GM23338 (cell line): ENCODE measurements at regions not wholly inside any gene's neighbourhood (a gene's known extent, or its start where the extent isn't known, plus 50 kb on each side); places are given as distances from the start of the nearest gene placed in this dataset.

Source experiments
- ATAC-seq: fragments of 200-7000 bp; cut with Tn5 transposase; 3 replicates; pipeline ENCODE4 v1.9.1; 2020
- DNase-seq: peaks from one replicate; pipeline ENCODE4 v3.0.0-alpha.2; 2015; ENCODE audit warnings: low spot score
- H2AFZ ChIP-seq: fragments of 200-600 bp; sonication (generic); 2 replicates; pipeline ENCODE4 v1.8.0; 2016; ENCODE audit warnings: antibody characterized with exemption, mild to moderate bottlenecking, moderate library complexity
- H3F3A ChIP-seq: fragments of 200-600 bp; sonication (generic); replicated peaks from 2 replicates; pipeline ENCODE4 v1.8.0; 2017; ENCODE audit warnings: antibody characterized with exemption, mixed run types, low read depth
- H3K27ac ChIP-seq: fragments of 200-600 bp; sonication (generic); 2 replicates; pipeline ENCODE4 v1.6.1; 2016; ENCODE audit warnings: low read depth
- H3K27me3 ChIP-seq: fragments of 200-600 bp; sonication (generic); 2 replicates; pipeline ENCODE4 v1.8.0; 2016; ENCODE audit warnings: mild to moderate bottlenecking, mixed run types, moderate library complexity; ENCODE audit not compliant: insufficient read depth
- H3K36me3 ChIP-seq: fragments of 200-600 bp; sonication (generic); 2 replicates; pipeline ENCODE4 v1.8.0; 2016; ENCODE audit warnings: mild to moderate bottlenecking; ENCODE audit not compliant: insufficient read depth
- H3K4me1 ChIP-seq: fragments of 200-600 bp; sonication (generic); 2 replicates; pipeline ENCODE4 v1.8.0; 2016; ENCODE audit warnings: mild to moderate bottlenecking, moderate library complexity; ENCODE audit not compliant: insufficient read depth
- H3K4me2 ChIP-seq: fragments of 200-600 bp; sonication (generic); 2 replicates; pipeline ENCODE4 v1.7.1; 2017; ENCODE audit warnings: mixed run types
- H3K4me3 ChIP-seq: fragments of 200-600 bp; sonication (generic); 2 replicates; pipeline ENCODE4 v1.6.1; 2016; ENCODE audit warnings: mixed run types
- H3K79me2 ChIP-seq: fragments of 200-600 bp; sonication (generic); replicated peaks from 2 replicates; pipeline ENCODE4 v1.8.0; 2017; ENCODE audit warnings: mild to moderate bottlenecking; ENCODE audit not compliant: insufficient read depth
- H3K9me2 ChIP-seq: fragments of 200-600 bp; sonication (generic); 2 replicates; pipeline ENCODE4 v1.8.0; 2017; ENCODE audit not compliant: insufficient read depth
- H4K20me1 ChIP-seq: fragments of 200-600 bp; sonication (generic); replicated peaks from 2 replicates; pipeline ENCODE4 v1.8.0; 2017; ENCODE audit warnings: mild to moderate bottlenecking; ENCODE audit not compliant: insufficient read depth
- H3K27ac Mint-ChIP-seq: 2 replicates; pipeline ENCODE4 v1.8.0; 2020; ENCODE audit warnings: inconsistent platforms, mild to moderate bottlenecking, moderate library complexity, mixed read lengths
- H3K27me3 Mint-ChIP-seq: 3 replicates; pipeline ENCODE4 v1.8.0; 2022; ENCODE audit warnings: low read depth, mild to moderate bottlenecking, moderate library complexity, mixed read lengths, inconsistent platforms; ENCODE audit not compliant: insufficient read depth, poor library complexity
- H3K36me3 Mint-ChIP-seq: 3 replicates; pipeline ENCODE4 v1.8.0; 2021; ENCODE audit warnings: low read depth, mild to moderate bottlenecking, inconsistent platforms, moderate library complexity, mixed read lengths
- H3K4me1 Mint-ChIP-seq: 3 replicates; pipeline ENCODE4 v1.8.0; 2020; ENCODE audit warnings: mild to moderate bottlenecking, inconsistent platforms, mixed read lengths
- H3K4me3 Mint-ChIP-seq: 3 replicates; pipeline ENCODE4 v1.8.0; 2021; ENCODE audit warnings: moderate library complexity, mild to moderate bottlenecking, inconsistent platforms, mixed read lengths
- H3K9me3 Mint-ChIP-seq: 3 replicates; pipeline ENCODE4 v1.8.0; 2020; ENCODE audit warnings: moderate library complexity, mild to moderate bottlenecking, inconsistent platforms, mixed read lengths
- EZH2 ChIP-seq: fragments of 200-600 bp; sonication (generic); IDR thresholded peaks from one replicate; pipeline ENCODE4 v1.8.0; 2017; ENCODE audit warnings: antibody characterized with exemption, mild to moderate bottlenecking, low read depth; ENCODE audit not compliant: unreplicated experiment
- EZH2phosphoT487 ChIP-seq: fragments of 200-600 bp; sonication (generic); IDR thresholded peaks from one replicate; pipeline ENCODE4 v1.8.1; 2018; ENCODE audit warnings: antibody characterized with exemption; ENCODE audit not compliant: unreplicated experiment
- POLR2AphosphoS5 ChIP-seq: IDR thresholded peaks from 2 replicates; pipeline ENCODE4 v1.6.1; 2016; ENCODE audit warnings: antibody characterized with exemption, low read depth
- TF ChIP-seq, protein P1 (sequence below), 2 experiments: fragments of 200-600 bp in 1 of 2; sonication (generic) in 1 of 2; conservative IDR thresholded peaks; 2 replicates each; pipeline versions ENCODE4 v1.5.1 to v1.6.1; 2016 to 2017; ENCODE audit warnings: antibody characterized with exemption in 2 of 2, low read depth in 2 of 2, mild to moderate bottlenecking in 2 of 2, moderate library complexity in 1 of 2
- TF ChIP-seq, protein P2 (sequence below): IDR thresholded peaks from one replicate; pipeline ENCODE4 v1.6.1; 2018; ENCODE audit warnings: antibody characterized with exemption; ENCODE audit not compliant: unreplicated experiment
- TF ChIP-seq, protein P3 (sequence below): fragments of 250-450 bp; sonication (Bioruptor Pico); IDR thresholded peaks from 2 replicates; pipeline ENCODE4 v1.5.0; 2020; ENCODE audit warnings: mild to moderate bottlenecking, moderate library complexity

DNA sequence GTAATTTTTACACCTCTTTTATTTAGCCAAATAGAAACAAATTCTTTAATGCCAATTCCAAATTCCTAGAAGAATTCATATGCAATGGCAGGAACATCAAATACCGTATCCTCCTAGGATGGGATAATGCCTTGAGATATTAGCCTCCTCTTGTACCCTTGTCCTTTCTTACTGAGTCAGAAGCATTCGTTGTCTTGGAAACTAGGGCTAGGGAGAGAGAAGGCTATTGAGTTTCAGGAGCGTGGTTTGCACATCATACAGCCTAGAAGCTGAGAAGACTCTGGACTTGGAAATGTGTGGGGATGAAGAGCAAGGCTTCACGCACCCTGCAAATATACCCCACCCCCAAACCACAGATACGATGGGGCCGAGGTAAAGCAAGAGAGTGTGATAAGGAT lies 300.7 kb downstream of the SP3 start:
- H4K20me1 ChIP-seq: no peaks in the 10 kb centered on the region
- no peaks in the 10 kb centered on the region for H3K27me3 ChIP-seq
- DNase-seq: no peak
- no peaks in the 10 kb centered on the region for H3K36me3 ChIP-seq
- no peak overlapping the region for H3K4me3 ChIP-seq
- H3F3A ChIP-seq: no peaks in the 10 kb centered on the region
- H3K27ac Mint-ChIP-seq: no peak overlapping the region
- H3K36me3 Mint-ChIP-seq: no peaks in the 10 kb centered on the region
- TF ChIP-seq, protein P1, sequence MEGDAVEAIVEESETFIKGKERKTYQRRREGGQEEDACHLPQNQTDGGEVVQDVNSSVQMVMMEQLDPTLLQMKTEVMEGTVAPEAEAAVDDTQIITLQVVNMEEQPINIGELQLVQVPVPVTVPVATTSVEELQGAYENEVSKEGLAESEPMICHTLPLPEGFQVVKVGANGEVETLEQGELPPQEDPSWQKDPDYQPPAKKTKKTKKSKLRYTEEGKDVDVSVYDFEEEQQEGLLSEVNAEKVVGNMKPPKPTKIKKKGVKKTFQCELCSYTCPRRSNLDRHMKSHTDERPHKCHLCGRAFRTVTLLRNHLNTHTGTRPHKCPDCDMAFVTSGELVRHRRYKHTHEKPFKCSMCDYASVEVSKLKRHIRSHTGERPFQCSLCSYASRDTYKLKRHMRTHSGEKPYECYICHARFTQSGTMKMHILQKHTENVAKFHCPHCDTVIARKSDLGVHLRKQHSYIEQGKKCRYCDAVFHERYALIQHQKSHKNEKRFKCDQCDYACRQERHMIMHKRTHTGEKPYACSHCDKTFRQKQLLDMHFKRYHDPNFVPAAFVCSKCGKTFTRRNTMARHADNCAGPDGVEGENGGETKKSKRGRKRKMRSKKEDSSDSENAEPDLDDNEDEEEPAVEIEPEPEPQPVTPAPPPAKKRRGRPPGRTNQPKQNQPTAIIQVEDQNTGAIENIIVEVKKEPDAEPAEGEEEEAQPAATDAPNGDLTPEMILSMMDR (conservative IDR thresholded peaks at IDR 0.05; ENCODE audit: low read depth in 2 of 2): no peak
- no peak for TF ChIP-seq EZH2phosphoT487
- TF ChIP-seq, protein P2, sequence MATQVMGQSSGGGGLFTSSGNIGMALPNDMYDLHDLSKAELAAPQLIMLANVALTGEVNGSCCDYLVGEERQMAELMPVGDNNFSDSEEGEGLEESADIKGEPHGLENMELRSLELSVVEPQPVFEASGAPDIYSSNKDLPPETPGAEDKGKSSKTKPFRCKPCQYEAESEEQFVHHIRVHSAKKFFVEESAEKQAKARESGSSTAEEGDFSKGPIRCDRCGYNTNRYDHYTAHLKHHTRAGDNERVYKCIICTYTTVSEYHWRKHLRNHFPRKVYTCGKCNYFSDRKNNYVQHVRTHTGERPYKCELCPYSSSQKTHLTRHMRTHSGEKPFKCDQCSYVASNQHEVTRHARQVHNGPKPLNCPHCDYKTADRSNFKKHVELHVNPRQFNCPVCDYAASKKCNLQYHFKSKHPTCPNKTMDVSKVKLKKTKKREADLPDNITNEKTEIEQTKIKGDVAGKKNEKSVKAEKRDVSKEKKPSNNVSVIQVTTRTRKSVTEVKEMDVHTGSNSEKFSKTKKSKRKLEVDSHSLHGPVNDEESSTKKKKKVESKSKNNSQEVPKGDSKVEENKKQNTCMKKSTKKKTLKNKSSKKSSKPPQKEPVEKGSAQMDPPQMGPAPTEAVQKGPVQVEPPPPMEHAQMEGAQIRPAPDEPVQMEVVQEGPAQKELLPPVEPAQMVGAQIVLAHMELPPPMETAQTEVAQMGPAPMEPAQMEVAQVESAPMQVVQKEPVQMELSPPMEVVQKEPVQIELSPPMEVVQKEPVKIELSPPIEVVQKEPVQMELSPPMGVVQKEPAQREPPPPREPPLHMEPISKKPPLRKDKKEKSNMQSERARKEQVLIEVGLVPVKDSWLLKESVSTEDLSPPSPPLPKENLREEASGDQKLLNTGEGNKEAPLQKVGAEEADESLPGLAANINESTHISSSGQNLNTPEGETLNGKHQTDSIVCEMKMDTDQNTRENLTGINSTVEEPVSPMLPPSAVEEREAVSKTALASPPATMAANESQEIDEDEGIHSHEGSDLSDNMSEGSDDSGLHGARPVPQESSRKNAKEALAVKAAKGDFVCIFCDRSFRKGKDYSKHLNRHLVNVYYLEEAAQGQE: no peak
- TF ChIP-seq POLR2AphosphoS5: no peak
- TF ChIP-seq, protein P3, sequence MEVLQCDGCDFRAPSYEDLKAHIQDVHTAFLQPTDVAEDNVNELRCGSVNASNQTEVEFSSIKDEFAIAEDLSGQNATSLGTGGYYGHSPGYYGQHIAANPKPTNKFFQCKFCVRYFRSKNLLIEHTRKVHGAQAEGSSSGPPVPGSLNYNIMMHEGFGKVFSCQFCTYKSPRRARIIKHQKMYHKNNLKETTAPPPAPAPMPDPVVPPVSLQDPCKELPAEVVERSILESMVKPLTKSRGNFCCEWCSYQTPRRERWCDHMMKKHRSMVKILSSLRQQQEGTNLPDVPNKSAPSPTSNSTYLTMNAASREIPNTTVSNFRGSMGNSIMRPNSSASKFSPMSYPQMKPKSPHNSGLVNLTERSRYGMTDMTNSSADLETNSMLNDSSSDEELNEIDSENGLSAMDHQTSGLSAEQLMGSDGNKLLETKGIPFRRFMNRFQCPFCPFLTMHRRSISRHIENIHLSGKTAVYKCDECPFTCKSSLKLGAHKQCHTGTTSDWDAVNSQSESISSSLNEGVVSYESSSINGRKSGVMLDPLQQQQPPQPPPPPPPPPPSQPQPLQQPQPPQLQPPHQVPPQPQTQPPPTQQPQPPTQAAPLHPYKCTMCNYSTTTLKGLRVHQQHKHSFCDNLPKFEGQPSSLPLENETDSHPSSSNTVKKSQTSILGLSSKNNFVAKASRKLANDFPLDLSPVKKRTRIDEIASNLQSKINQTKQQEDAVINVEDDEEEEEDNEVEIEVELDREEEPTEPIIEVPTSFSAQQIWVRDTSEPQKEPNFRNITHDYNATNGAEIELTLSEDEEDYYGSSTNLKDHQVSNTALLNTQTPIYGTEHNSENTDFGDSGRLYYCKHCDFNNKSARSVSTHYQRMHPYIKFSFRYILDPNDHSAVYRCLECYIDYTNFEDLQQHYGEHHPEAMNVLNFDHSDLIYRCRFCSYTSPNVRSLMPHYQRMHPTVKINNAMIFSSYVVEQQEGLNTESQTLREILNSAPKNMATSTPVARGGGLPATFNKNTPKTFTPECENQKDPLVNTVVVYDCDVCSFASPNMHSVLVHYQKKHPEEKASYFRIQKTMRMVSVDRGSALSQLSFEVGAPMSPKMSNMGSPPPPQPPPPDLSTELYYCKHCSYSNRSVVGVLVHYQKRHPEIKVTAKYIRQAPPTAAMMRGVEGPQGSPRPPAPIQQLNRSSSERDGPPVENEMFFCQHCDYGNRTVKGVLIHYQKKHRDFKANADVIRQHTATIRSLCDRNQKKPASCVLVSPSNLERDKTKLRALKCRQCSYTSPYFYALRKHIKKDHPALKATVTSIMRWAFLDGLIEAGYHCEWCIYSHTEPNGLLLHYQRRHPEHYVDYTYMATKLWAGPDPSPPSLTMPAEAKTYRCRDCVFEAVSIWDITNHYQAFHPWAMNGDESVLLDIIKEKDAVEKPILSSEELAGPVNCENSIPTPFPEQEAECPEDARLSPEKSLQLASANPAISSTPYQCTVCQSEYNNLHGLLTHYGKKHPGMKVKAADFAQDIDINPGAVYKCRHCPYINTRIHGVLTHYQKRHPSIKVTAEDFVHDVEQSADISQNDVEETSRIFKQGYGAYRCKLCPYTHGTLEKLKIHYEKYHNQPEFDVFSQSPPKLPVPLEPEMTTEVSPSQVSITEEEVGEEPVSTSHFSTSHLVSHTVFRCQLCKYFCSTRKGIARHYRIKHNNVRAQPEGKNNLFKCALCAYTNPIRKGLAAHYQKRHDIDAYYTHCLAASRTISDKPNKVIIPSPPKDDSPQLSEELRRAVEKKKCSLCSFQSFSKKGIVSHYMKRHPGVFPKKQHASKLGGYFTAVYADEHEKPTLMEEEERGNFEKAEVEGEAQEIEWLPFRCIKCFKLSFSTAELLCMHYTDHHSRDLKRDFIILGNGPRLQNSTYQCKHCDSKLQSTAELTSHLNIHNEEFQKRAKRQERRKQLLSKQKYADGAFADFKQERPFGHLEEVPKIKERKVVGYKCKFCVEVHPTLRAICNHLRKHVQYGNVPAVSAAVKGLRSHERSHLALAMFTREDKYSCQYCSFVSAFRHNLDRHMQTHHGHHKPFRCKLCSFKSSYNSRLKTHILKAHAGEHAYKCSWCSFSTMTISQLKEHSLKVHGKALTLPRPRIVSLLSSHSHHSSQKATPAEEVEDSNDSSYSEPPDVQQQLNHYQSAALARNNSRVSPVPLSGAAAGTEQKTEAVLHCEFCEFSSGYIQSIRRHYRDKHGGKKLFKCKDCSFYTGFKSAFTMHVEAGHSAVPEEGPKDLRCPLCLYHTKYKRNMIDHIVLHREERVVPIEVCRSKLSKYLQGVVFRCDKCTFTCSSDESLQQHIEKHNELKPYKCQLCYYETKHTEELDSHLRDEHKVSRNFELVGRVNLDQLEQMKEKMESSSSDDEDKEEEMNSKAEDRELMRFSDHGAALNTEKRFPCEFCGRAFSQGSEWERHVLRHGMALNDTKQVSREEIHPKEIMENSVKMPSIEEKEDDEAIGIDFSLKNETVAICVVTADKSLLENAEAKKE (CRISPR knock-in tag): no peak
- no peak for TF ChIP-seq EZH2
- peaks cover 9% of the 10 kb centered on the region for H3K4me1 Mint-ChIP-seq
- H3K9me3 Mint-ChIP-seq: no peaks in the 10 kb centered on the region
- no peaks in the 10 kb centered on the region for H3K79me2 ChIP-seq
- peaks cover 14% of the 10 kb centered on the region for H3K27me3 Mint-ChIP-seq
- H3K4me2 ChIP-seq: no peak overlapping the region
- H3K9me2 ChIP-seq: peaks cover 5% of the 10 kb centered on the region; the same call in 1 of the 2 replicates
- no peak overlapping the region for H3K4me3 Mint-ChIP-seq
- H3K27ac ChIP-seq: no peak overlapping the region
- no peak overlapping the region for H2AFZ ChIP-seq
- ATAC-seq: no peak
- H3K4me1 ChIP-seq: peaks cover 8% of the 10 kb centered on the region; the same call in 1 of the 2 replicates
